GM21528 (cell line): ENCODE measurements at regions not wholly inside any gene's neighbourhood (a gene's known extent, or its start where the extent isn't known, plus 50 kb on each side); places are given as distances from the start of the nearest gene placed in this dataset.

Source experiments
- ATAC-seq: cut with Tn5 transposase; IDR thresholded peaks from one replicate; pipeline ENCODE4 v1.9.1; 2021; ENCODE audit warnings: mild to moderate bottlenecking, moderate library complexity; ENCODE audit not compliant: unreplicated experiment, low FRiP score

- ATAC-seq, result no peak
Observed at GRCh38 chr1:209037064-209037463, 546.5 kb upstream of the CAMK1G start.

- no peak for ATAC-seq
Observed at GRCh38 chr1:209038316-209038715, 545.2 kb upstream of the CAMK1G start.

- no peak for ATAC-seq
Observed at GRCh38 chr1:209038735-209039134, 544.8 kb upstream of the CAMK1G start.

GRCh38 chr1:209040351-209040750, 543.2 kb upstream of the CAMK1G start:
- no peak for ATAC-seq

GRCh38 chr1:209041927-209042326, 541.6 kb upstream of the CAMK1G start:
- ATAC-seq, result no peak

- ATAC-seq, result no peak
Observed at GRCh38 chr1:209042413-209042812, 541.1 kb upstream of the CAMK1G start.

GRCh38 chr1:209045331-209046057, 538.0 kb upstream of the CAMK1G start:
- ATAC-seq, result no peak

- no peak for ATAC-seq
Observed at GRCh38 chr1:209046058-209046417, 537.5 kb upstream of the CAMK1G start.

- ATAC-seq, result no peak
Observed at GRCh38 chr1:209046935-209047334, 536.6 kb upstream of the CAMK1G start.

GRCh38 chr1:209048941-209049669, 534.4 kb upstream of the CAMK1G start:
- no peak for ATAC-seq

- ATAC-seq, result no peak
Observed at GRCh38 chr1:209051570-209051969, 531.9 kb upstream of the CAMK1G start.

GRCh38 chr1:209053587-209053986, 529.9 kb upstream of the CAMK1G start:
- ATAC-seq, result no peak

GRCh38 chr1:209057083-209057482, 526.4 kb upstream of the CAMK1G start:
- ATAC-seq, result no peak

GRCh38 chr1:209057901-209058300, 525.6 kb upstream of the CAMK1G start:
- ATAC-seq, result no peak

GRCh38 chr1:209059376-209059775, 524.1 kb upstream of the CAMK1G start:
- ATAC-seq, result no peak

- no peak for ATAC-seq
Observed at GRCh38 chr1:209059981-209060380, 523.5 kb upstream of the CAMK1G start.

GRCh38 chr1:209062081-209062620, 521.4 kb upstream of the CAMK1G start:
- no peak for ATAC-seq

GRCh38 chr1:209062863-209063262, 520.7 kb upstream of the CAMK1G start:
- ATAC-seq, result peak; percentile 54

GRCh38 chr1:209063767-209064659, 519.5 kb upstream of the CAMK1G start:
- no peak for ATAC-seq

GRCh38 chr1:209064850-209065706, 518.4 kb upstream of the CAMK1G start:
- ATAC-seq, result no peak
